Tibial nerve (tissue), 4 donors: ENCODE measurements at regions not wholly inside any gene's neighbourhood (a gene's known extent, or its start where the extent isn't known, plus 50 kb on each side); places are given as distances from the start of the nearest gene placed in this dataset.

Experiments used
- DNase-seq, 2 donors: peaks; one replicate each; pipeline ENCODE4 v3.0.0-alpha.2; 2019; ENCODE audit warnings: low spot score in 2 of 2
- H3K27ac ChIP-seq, 4 donors: fragments of 200-600 bp; sonication (generic) in 3 of 4; one replicate each; pipeline ENCODE4 v1.5.1; 2017 to 2019; ENCODE audit warnings: mild to moderate bottlenecking in 1 of 4
- H3K27me3 ChIP-seq, 2 donors: fragments of 200-600 bp; sonication (generic) in 1 of 2; one replicate each; pipeline versions ENCODE4 v1.5.1 to v1.6.0; 2017 to 2019
- H3K36me3 ChIP-seq, 3 donors: fragments of 200-600 bp; sonication (generic); one replicate each; pipeline ENCODE4 v1.5.1; 2018 to 2019
- H3K4me1 ChIP-seq, 4 donors: fragments of 200-600 bp; sonication (generic) in 3 of 4; one replicate each; pipeline ENCODE4 v1.5.1; 2017 to 2019
- H3K4me3 ChIP-seq, 4 donors: fragments of 200-600 bp; sonication (generic) in 3 of 4; one replicate each; pipeline ENCODE4 v1.5.1; 2017 to 2019; ENCODE audit warnings: mild to moderate bottlenecking in 1 of 4, moderate library complexity in 1 of 4
- H3K9me3 ChIP-seq, 4 donors: fragments of 200-600 bp; sonication (generic) in 3 of 4; one replicate each; pipeline ENCODE4 v1.5.1; 2017 to 2019
- CTCF ChIP-seq, 5 experiments: fragments of 200-600 bp in 3 of 5; fragments of 450-650 bp in 2 of 5; sonication (generic) in 3 of 5; IDR thresholded peaks; one replicate each; pipeline ENCODE4 v1.5.1; 2016 to 2019; ENCODE audit warnings: antibody characterized with exemption in 5 of 5, mild to moderate bottlenecking in 3 of 5, moderate library complexity in 2 of 5
- EP300 ChIP-seq, 2 donors: sonication (generic); formaldehyde crosslinking; IDR thresholded peaks; one replicate each; pipeline ENCODE4 v1.6.1; 2017; ENCODE audit warnings: antibody characterized with exemption in 2 of 2, mild to moderate bottlenecking in 1 of 2
- POLR2A ChIP-seq, 2 donors: fragments of 450-650 bp; IDR thresholded peaks; one replicate each; pipeline ENCODE4 v1.6.1; 2017; ENCODE audit warnings: antibody characterized with exemption in 2 of 2, mild to moderate bottlenecking in 2 of 2, moderate library complexity in 2 of 2
- WGBS, 2 donors: methylation state at CpG; one replicate each; pipeline ENCODE4 v1.1.5; 2018; 5-methylcytosine and 5-hydroxymethylcytosine counted together

GRCh38 chr9:25613709-25614108, 64.5 kb downstream of the TUSC1 start:
- WGBS, 2 donors: 72 to 79% methylated on average over 3 of the region's 3 CpGs
- no peak for TF ChIP-seq POLR2A (IDR thresholded peaks at IDR 0.05)
- TF ChIP-seq CTCF (IDR thresholded peaks at IDR 0.05): no peak
- no peak for TF ChIP-seq EP300 (IDR thresholded peaks at IDR 0.05)
- H3K4me1 ChIP-seq: no peaks in the 10 kb centered on the region

GRCh38 chr9:25603106-25603505, 75.1 kb downstream of the TUSC1 start:
- Histone ChIP-seq H3K4me3 (no peak overlapping the region), H3K36me3 (no peaks in the 10 kb centered on the region), H3K4me1 (no peaks in the 10 kb centered on the region), H3K27ac (no peak overlapping the region), H3K27me3 (no peaks in the 10 kb centered on the region), H3K9me3 (no peaks in the 10 kb centered on the region)
- DNase-seq: no peak
- TF ChIP-seq EP300 (IDR thresholded peaks at IDR 0.05): no peak
- TF ChIP-seq POLR2A (IDR thresholded peaks at IDR 0.05): no peak
- TF ChIP-seq CTCF (IDR thresholded peaks at IDR 0.05): no peak

More at GRCh38 chr9:25613709-25614108, 64.5 kb downstream of the TUSC1 start:
- Histone ChIP-seq H3K27ac (no peak overlapping the region), H3K4me3 (no peak overlapping the region), H3K9me3 (no peaks in the 10 kb centered on the region), H3K36me3 (no peaks in the 10 kb centered on the region), H3K27me3 (no peaks in the 10 kb centered on the region)
- DNase-seq: no peak

- H3K4me1 ChIP-seq: no peaks in the 10 kb centered on the region
- H3K27me3 ChIP-seq: no peaks in the 10 kb centered on the region
- H3K9me3 ChIP-seq: no peaks in the 10 kb centered on the region
- no peak for TF ChIP-seq POLR2A (IDR thresholded peaks at IDR 0.05)
- no peak for TF ChIP-seq CTCF (IDR thresholded peaks at IDR 0.05)
- no peak for TF ChIP-seq EP300 (IDR thresholded peaks at IDR 0.05)
- no peak for DNase-seq
- H3K36me3 ChIP-seq: no peaks in the 10 kb centered on the region
- no peak overlapping the region for H3K4me3 ChIP-seq
- WGBS, 2 donors: 72 to 79% methylated on average over 6 of the region's 6 CpGs
- H3K27ac ChIP-seq: no peak overlapping the region
Measured at GRCh38 chr9:25602400-25603044, 75.7 kb downstream of the TUSC1 start.

GRCh38 chr9:25600501-25600900, 77.7 kb downstream of the TUSC1 start:
- no peaks in the 10 kb centered on the region for H3K27me3 ChIP-seq
- 81 to 91% methylated on average over 1 of the region's 1 CpG for WGBS, 2 donors

More at GRCh38 chr9:25600501-25600900, 77.7 kb downstream of the TUSC1 start:
- Histone ChIP-seq H3K27ac (no peak overlapping the region), H3K36me3 (no peaks in the 10 kb centered on the region), H3K9me3 (peaks cover 0 to 6% (median 0%) of the 10 kb centered on the region in 4 donors), H3K4me3 (no peak overlapping the region), H3K4me1 (no peaks in the 10 kb centered on the region)
- no peak for DNase-seq
- no peak for TF ChIP-seq POLR2A (IDR thresholded peaks at IDR 0.05)
- TF ChIP-seq CTCF (IDR thresholded peaks at IDR 0.05): no peak
- no peak for TF ChIP-seq EP300 (IDR thresholded peaks at IDR 0.05)
